ENCODE measurements at regions not wholly inside any gene's neighbourhood (a gene's known extent, or its start where the extent isn't known, plus 50 kb on each side); places are given as distances from the start of the nearest gene placed in this dataset.
"Not testable (repeated sequence)": the region's sequence is repeated elsewhere in the genome, so short reads cannot be mapped to it uniquely, and the experiment has no call there.

- no peak for DNase-seq (ENCODE audit: low read depth, low spot score)
Observed at GRCh38 chr2:167686691-167687090, 560.7 kb downstream of the STK39 start.

- DNase-seq (ENCODE audit: low read depth, low spot score) = no peak
Observed at GRCh38 chr2:167681234-167682015, 566.0 kb downstream of the STK39 start.

- no peak for DNase-seq (ENCODE audit: low read depth, low spot score)
Observed at GRCh38 chr2:167678158-167678557, 569.2 kb downstream of the STK39 start.

- no peak for DNase-seq (ENCODE audit: low read depth, low spot score)
Observed at GRCh38 chr2:167675906-167676305, 571.5 kb downstream of the STK39 start.

- DNase-seq (ENCODE audit: low read depth, low spot score) = no peak
Observed at GRCh38 chr2:167670588-167670987, 576.8 kb downstream of the STK39 start.

- DNase-seq (ENCODE audit: low read depth, low spot score) = no peak
Observed at GRCh38 chr2:167653131-167653530, 594.3 kb downstream of the STK39 start.

- DNase-seq (ENCODE audit: low read depth, low spot score) = no peak
Observed at GRCh38 chr2:167652401-167652800, 595.0 kb downstream of the STK39 start.

GRCh38 chr2:167651406-167652151 is 595.8 kb downstream of the STK39 start:
- DNase-seq (ENCODE audit: low read depth, low spot score) = no peak

GRCh38 chr2:167646557-167646956 is 600.8 kb downstream of the STK39 start:
- DNase-seq (ENCODE audit: low read depth, low spot score) = no peak

- DNase-seq (ENCODE audit: low read depth, low spot score) = no peak
Observed at GRCh38 chr2:167640096-167640495, 607.3 kb downstream of the STK39 start.

- DNase-seq (ENCODE audit: low read depth, low spot score) = no peak
Observed at GRCh38 chr2:167637741-167638140, 609.7 kb downstream of the STK39 start.

- not testable (repeated sequence) for DNase-seq (ENCODE audit: low read depth, low spot score)
Observed at GRCh38 chr2:167632271-167632670, 615.1 kb downstream of the STK39 start.

- DNase-seq (ENCODE audit: low read depth, low spot score) = no peak
Observed at GRCh38 chr2:167626961-167627360, 620.4 kb downstream of the STK39 start.

- DNase-seq (ENCODE audit: low read depth, low spot score) = no peak
Observed at GRCh38 chr2:167626301-167626700, 621.1 kb downstream of the STK39 start.

- no peak for DNase-seq (ENCODE audit: low read depth, low spot score)
Observed at GRCh38 chr2:167616997-167617396, 630.4 kb downstream of the STK39 start.

- no peak for DNase-seq (ENCODE audit: low read depth, low spot score)
Observed at GRCh38 chr2:167613471-167613870, 633.9 kb downstream of the STK39 start.

- no peak for DNase-seq (ENCODE audit: low read depth, low spot score)
Observed at GRCh38 chr2:167608487-167608886, 638.9 kb downstream of the STK39 start.

- no peak for DNase-seq (ENCODE audit: low read depth, low spot score)
Observed at GRCh38 chr2:167607731-167608130, 639.7 kb downstream of the STK39 start.

GRCh38 chr2:167607211-167607610 is 640.2 kb downstream of the STK39 start:
- DNase-seq (ENCODE audit: low read depth, low spot score) = no peak

GRCh38 chr2:167602122-167602521 is 645.3 kb downstream of the STK39 start:
- DNase-seq (ENCODE audit: low read depth, low spot score) = no peak

GRCh38 chr2:167599219-167599618 is 648.2 kb downstream of the STK39 start:
- no peak for DNase-seq (ENCODE audit: low read depth, low spot score)

GRCh38 chr2:167595839-167596471 is 651.4 kb downstream of the STK39 start:
- DNase-seq (ENCODE audit: low read depth, low spot score) = no peak

GRCh38 chr2:167595021-167595420 is 652.4 kb downstream of the STK39 start:
- no peak for DNase-seq (ENCODE audit: low read depth, low spot score)

Data from smooth muscle cell of the brain vasculature (primary cell).